ENCODE measurements at regions not wholly inside any gene's neighbourhood (a gene's known extent, or its start where the extent isn't known, plus 50 kb on each side); places are given as distances from the start of the nearest gene placed in this dataset.

DNA sequence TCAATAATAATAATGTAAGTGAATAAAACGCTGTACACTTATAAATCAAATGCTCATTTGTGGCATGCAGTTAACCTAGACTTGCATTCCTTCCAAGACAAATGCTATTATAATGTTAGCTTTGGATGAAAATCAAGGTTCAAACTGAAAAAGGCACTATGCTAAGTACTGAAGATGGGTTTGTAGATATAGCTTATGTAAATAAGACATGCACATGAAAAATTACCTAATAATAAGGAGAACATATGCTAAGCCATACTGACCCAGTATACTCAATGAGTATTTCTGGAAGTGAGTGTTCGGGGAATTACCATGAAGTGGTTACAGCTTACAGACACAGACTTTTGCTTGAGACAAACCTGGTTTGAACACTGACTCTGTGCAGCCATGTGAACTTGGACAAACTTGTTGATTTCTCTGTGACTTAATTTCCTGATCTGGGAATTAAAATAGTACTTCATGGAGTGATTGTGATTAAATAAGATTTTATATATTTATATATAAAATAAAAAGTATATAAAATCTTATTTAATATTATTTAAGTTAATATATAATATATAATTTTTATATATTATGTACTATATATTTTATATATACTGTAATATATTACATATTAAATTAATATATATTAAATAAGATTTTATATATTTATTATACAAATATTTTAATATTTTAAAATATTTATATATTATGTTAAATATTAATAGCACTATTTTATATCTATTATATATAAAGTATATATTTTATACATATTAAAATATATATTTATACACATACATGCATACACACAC lies 159.2 kb downstream of the ZPLD1 start:
- H3K4me3 Mint-ChIP-seq = no peak overlapping the region
- WGBS (ENCODE audit: extremely low coverage, insufficient read length, low lambda C conversion rate) = no CpG with 5 or more reads among the region's 2 CpGs

More for the DNA sequence above, 159.2 kb downstream of the ZPLD1 start:
- H2BK12ac ChIP-seq (ENCODE audit: insufficient read length, low read depth, low read length) = no peak overlapping the region
- no peaks in the 10 kb centered on the region for H3K79me1 ChIP-seq (ENCODE audit: insufficient read depth, low read depth, low read length, poor library complexity, severe bottlenecking)
- no peak for DNase-seq
- H3K18ac ChIP-seq (ENCODE audit: insufficient read length, low read depth, low read length) = no peak overlapping the region
- no peak overlapping the region for H3T11ph ChIP-seq (ENCODE audit: low read length)
- Mint-ChIP-seq H3K27me3 (ENCODE audit: low read depth) (no peaks in the 10 kb centered on the region), H3K4me1 (no peaks in the 10 kb centered on the region), H3K36me3 (ENCODE audit: insufficient read depth in 1 of 3, low read depth in 3 of 3) (no peaks in the 10 kb centered on the region), H3K27ac (no peak overlapping the region), H3K9me3 (peaks cover 0 to 3% of the 10 kb centered on the region in 2 experiments; a peak in 3 of 5 replicates)
- no peak overlapping the region for H2BK20ac ChIP-seq (ENCODE audit: low read depth, low read length, poor library complexity, severe bottlenecking)
- no peak overlapping the region for H3K4me2 ChIP-seq (ENCODE audit: insufficient read depth, insufficient read length, low read length)
- H3K79me2 ChIP-seq (ENCODE audit: insufficient read depth, low read length) = no peaks in the 10 kb centered on the region
- no peaks in the 10 kb centered on the region for H3K9me3 ChIP-seq (ENCODE audit: control insufficient read depth, low read depth, low read length)
- no peaks in the 10 kb centered on the region for H3K4me1 ChIP-seq (ENCODE audit: insufficient read depth, low read length)
- H3K27ac ChIP-seq (ENCODE audit: insufficient read length, low read depth, low read length) = no peak overlapping the region
- no peak overlapping the region for H3K4ac ChIP-seq (ENCODE audit: low read depth, low read length)
- H3K27me3 ChIP-seq (ENCODE audit: insufficient read depth, low read length) = no peaks in the 10 kb centered on the region
- no peaks in the 10 kb centered on the region for H4K20me1 ChIP-seq (ENCODE audit: control insufficient read depth, insufficient read depth, insufficient read length)
- no peak overlapping the region for H2BK5ac ChIP-seq (ENCODE audit: insufficient read length, low read length)
- H4K8ac ChIP-seq (replicated peaks; ENCODE audit: insufficient read length, low read depth, low read length) = no peak overlapping the region
- H2AFZ ChIP-seq (ENCODE audit: low read length) = no peak overlapping the region
- no peak overlapping the region for H3K9ac ChIP-seq (ENCODE audit: extremely low read depth, insufficient read length, low read length)
- no peak overlapping the region for H3K56ac ChIP-seq (ENCODE audit: insufficient read length, low read depth, low read length)
- no peak overlapping the region for H2BK15ac ChIP-seq (ENCODE audit: low read depth, low read length)
- TF ChIP-seq, protein P1, sequence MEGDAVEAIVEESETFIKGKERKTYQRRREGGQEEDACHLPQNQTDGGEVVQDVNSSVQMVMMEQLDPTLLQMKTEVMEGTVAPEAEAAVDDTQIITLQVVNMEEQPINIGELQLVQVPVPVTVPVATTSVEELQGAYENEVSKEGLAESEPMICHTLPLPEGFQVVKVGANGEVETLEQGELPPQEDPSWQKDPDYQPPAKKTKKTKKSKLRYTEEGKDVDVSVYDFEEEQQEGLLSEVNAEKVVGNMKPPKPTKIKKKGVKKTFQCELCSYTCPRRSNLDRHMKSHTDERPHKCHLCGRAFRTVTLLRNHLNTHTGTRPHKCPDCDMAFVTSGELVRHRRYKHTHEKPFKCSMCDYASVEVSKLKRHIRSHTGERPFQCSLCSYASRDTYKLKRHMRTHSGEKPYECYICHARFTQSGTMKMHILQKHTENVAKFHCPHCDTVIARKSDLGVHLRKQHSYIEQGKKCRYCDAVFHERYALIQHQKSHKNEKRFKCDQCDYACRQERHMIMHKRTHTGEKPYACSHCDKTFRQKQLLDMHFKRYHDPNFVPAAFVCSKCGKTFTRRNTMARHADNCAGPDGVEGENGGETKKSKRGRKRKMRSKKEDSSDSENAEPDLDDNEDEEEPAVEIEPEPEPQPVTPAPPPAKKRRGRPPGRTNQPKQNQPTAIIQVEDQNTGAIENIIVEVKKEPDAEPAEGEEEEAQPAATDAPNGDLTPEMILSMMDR (conservative IDR thresholded peaks at IDR 0.05) = no peak
- no peak overlapping the region for H4K5ac ChIP-seq (ENCODE audit: insufficient read length, low read depth, low read length)
- no peak overlapping the region for H3K23ac ChIP-seq (ENCODE audit: insufficient read length, low read depth, low read length)
- no peak overlapping the region for H3K14ac ChIP-seq (ENCODE audit: insufficient read depth, low read length)
- no peak overlapping the region for H4K91ac ChIP-seq (ENCODE audit: insufficient read length, low read depth, low read length)
- no peaks in the 10 kb centered on the region for H3K23me2 ChIP-seq (ENCODE audit: insufficient read length, low read depth, low read length, poor library complexity, severe bottlenecking)
- no peak overlapping the region for H2AK5ac ChIP-seq (ENCODE audit: insufficient read length, low read length)
- H2BK120ac ChIP-seq (ENCODE audit: low read depth, low read length, poor library complexity, severe bottlenecking) = no peak overlapping the region
